Stimulated activated CD8-positive, alpha-beta memory T cell treated with anti-CD3 and anti-CD28 coated beads, Interleukin-15, amount 100 ng/mL, for 48 hours (primary cell): ENCODE measurements at regions not wholly inside any gene's neighbourhood (a gene's known extent, or its start where the extent isn't known, plus 50 kb on each side); places are given as distances from the start of the nearest gene placed in this dataset.
"Not testable (repeated sequence)": the region's sequence is repeated elsewhere in the genome, so short reads cannot be mapped to it uniquely, and the experiment has no call there.

Experiments
- DNase-seq, 2 donors: peaks; one replicate each; pipeline ENCODE4 v3.0.0-alpha.2; 2020; ENCODE audit warnings: low read depth in 2 of 2

DNA sequence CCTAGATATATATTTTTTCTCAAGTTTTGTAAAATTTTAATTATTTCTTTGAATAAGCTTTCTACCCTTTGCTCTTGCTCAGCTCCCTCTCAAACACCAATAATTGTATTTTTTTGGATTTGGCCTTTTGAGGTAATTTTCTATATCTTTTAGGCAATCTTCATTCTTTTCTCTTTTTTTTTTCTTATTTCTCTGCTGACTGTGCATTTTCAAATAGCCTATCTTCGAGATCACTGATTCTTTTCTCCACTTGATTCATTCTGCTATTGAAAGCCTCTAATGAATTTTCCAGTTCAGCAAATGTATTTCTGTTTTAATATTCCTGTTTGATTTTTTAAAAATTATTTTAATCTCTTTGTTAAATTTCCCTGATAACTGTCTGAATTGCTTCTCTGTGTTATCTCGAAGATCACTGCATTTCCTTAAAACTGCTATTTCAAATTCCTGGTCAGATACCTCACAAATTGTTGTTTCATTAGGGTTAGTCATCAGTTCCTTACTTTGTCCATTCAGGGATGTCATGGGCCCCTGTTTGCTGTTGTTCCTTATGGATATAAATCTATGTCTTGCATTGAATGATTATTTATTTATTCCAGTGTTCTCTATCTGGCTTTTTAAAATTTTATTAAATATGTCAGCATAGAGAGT lies 100.1 kb upstream of the UNC5B start:
- no peak for DNase-seq

DNA sequence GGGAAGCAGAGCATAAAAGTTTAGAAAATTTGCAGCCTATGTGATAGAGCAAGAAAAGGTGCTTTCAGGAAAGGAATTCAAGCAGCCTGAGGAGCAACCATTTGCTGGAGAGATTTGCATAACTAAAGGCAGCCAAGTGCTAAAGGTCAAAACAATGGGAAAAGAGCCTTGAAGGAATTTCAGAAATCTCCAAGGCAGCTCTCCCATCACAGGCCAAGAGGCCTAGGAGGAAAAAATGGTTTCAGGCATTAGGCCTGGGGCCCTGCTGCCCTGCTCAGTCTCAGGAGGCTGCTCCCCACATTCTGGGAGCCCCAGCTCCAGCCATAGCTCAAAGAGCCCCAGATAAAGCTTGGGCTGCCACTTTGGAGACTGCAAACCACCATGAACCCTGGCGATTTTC lies 95.9 kb upstream of the UNC5B start:
- DNase-seq: no peak

DNA sequence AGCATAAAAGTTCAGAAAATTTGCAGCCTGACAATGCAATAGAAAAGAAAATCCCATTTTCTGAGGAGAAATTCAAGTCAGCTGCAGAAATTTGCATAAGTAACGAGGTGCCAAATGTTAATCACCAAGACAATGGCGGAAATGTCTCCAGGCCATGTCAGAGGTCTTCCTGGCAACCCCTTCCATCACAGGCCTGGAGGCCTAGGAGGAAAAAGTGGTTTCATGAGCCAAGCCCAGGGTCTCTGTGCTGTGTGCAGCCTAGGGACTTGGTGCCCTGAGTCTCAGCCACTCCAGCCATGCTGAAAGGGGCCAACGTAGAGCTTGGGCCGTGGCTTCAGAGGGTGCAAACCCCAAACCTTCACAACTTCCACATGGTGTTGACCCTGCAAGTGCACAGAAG lies 94.8 kb upstream of the UNC5B start:
- DNase-seq: not testable (repeated sequence)

DNA sequence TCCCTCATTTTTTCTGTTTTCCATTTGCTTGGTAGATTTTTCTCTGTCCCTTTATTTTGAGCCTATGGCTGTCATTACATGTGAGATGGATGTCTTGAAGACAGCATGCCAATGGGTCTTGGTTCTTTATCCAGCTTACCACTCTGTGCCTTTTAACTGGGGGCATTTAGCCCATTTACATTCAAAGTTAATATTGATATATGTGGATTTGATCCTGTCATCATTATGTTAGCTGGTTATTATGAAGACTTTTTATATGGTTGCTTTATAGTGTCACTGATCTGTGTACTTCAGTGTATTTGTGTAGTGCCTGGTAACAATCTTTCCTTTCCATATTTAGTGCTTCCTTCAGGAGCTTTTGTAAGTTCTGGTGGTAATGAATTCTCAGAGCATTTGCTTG lies 89.3 kb upstream of the UNC5B start:
- DNase-seq: no peak

DNA sequence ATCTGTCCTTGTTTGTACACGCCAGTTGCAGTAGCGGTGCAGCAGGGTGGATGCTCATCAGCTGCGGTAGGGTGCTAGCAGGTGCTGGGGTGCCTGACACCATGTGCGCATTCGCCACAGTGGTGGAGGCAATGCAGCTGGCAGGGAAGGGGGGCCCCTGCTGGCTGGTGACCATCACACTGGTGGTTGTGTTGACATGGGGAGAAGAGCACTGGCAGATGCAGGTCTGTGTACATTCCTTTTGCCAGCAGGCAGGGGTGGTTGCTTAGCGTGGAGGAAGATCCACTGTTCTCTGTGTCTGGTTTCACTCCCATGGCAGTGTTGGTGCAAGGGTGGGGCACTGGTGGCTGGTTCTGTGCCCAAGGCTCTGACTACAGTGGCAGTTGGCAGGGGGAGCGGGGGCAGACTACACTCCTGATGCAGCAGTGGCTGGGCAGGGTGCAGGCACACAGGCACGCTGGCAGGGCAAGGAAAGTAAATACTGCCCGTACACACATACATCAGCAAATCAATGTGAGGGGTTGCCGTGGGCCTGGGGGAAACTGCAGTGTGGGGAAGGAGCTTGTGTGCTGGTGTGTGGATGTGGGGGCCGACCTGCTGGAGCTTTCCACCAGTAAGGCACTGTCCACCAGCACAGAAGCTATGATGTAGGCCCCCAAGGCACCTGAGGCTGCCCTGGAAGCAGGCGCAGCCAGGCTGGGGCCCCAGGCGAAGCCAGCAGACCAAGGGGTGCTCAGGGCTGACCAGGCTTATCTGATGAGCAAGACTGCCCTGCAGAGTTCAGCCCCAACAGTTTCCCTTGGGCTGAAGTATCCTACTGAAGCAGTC lies 87.2 kb upstream of the UNC5B start:
- DNase-seq: no peak

DNA sequence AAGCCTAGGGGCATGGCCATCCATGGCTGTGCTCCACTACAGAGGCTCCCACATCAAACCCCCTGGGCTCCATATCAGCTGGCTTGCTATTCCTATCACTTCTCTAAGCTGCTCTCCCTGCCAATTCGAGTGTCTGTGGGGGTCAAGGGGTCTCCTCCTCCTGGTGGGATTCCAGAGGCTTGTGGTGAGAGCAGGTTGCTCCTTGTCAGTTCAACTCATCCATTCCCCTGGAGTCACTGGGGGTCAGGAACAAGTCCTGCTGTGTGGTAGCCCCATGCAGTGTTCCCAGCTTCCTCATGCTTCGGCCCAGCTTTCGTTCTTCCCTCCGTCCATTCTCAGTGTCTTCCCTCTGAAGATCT lies 86.6 kb upstream of the UNC5B start:
- DNase-seq: no peak

DNA sequence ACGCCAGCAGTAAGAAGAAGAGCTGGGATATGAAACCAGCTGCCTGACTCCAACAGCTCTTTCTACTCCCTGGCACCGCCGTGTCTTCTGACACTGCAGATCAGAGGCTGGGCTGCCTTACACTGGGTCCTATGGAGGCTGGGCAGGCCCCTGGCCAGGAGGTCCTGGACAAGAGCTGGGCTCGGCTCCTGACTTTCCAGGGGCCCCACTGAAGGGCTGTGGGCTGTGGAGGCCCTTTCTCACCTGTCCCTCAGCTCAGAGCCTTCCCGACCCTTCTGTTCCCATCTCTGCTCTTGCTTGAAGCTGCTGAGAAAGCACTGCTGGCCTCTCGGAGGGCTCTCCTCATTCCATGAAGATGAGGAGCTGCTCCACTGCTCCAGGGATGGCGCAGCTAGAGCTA lies 85.9 kb upstream of the UNC5B start:
- DNase-seq: no peak

DNA sequence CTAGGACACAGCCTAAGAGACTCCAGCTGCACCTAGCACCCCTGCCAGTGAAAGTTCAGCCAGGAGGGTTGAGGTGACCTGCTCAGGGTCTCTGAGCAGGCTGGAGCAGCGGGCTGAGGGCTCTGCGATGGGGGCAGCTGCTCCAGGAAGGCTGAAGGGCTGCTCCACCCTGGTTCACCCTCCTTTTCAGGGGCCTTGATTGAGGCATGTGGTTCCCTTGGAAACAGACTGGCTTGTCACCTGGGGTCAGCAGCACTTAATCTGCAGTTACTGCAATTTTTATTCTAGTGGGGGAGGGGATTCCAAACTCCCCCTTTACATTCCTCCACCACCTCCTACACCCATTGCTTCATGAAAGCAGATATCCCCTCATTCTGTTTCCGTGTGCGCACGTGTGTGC lies 85.3 kb upstream of the UNC5B start:
- DNase-seq: no peak

DNA sequence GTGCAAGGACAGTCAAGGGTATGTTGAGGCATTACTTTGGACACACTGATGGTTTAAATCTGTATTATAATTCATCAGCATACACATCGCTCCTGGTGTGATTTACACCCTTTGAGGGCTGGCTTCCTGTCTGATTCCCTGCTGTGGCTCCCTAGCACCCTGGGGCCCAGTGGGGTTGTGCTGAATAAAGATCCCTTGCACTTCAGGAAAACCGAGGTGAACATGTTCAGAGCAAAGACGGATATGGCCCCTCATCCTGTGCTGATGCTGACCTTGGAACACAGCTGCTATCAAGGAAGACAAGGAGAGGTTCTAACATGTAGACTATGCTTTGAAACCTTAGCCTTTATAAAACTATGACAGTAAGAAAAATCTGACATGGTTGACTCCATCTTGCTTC lies 84.6 kb upstream of the UNC5B start:
- no peak for DNase-seq

DNA sequence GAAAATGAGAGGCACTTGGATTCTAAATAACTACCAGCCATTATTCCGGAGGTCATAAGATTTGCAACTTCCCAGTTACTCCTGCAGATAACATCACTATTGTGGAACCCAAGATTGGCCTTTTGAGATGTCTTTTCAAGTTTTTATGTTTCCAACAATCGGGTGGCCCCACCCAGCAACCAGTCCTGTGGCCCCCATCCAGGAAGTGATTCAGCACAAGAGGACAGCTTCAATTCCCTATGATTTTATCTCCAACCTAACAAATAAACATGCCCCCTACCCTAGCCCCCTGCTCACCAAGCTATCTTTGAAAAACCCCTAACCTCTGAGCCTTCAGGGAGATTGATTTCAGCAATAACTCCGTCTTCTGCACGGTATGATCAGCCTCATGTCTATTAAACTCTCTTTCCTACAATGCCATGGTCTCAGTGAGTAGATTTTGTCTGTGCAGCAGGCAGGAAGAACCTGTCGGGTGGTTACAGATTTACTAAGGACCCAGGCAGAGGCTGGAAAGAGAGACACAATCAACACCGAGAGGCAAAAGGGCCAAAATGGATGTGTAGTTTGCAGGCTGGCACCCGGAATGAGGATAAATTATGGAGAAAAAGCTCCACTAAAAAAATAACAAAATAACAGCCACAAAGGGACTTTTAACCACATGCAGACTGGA lies 83.9 kb upstream of the UNC5B start:
- no peak for DNase-seq

DNA sequence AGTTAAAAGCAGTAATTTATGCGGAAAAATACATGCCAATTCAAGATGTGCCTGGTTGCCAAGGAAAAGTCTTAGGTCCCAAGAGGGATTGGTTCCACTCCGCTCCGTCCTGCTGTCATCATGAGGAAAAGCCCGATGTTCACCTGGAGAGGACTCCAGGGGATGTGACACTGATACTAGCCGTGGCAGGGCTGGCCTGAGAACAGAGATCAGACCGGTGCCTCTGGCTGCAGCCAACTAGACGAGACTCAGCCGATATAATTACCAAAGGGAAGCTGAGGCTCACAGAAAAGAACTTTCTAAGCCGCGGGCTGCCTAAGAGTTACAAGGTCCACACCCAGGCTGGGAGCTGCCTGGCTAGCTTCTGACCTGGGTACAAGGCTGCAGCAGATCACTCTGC lies 81.3 kb upstream of the UNC5B start:
- DNase-seq: no peak

DNA sequence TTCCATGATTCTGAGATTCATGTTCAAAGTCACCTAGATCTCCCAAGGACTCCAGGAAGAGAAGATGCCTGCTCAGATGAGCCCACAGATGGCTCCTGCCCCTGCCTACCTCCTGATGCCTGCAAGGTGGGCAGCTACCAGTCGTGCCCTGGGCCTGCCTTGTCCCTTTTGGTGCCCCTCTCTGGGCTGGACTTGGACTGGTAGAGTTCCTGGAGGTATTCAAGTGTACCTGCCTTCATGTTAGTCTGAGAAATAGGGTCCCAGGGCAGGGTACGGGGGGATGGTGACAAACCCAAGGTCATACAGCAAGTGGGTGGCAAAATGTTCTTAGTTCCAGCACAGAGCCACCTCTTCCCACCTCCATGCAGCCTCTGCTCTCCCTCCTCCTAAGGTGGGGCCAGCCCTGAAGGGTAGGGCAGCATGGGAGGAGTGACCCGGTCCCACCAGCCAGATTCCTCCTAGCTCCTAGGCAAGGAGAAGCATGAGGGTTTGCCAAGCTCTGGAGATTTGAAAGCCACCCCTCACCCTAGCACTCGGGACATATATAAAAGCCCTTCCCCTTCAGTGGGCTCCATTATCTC lies 80.8 kb upstream of the UNC5B start:
- DNase-seq: no peak

DNA sequence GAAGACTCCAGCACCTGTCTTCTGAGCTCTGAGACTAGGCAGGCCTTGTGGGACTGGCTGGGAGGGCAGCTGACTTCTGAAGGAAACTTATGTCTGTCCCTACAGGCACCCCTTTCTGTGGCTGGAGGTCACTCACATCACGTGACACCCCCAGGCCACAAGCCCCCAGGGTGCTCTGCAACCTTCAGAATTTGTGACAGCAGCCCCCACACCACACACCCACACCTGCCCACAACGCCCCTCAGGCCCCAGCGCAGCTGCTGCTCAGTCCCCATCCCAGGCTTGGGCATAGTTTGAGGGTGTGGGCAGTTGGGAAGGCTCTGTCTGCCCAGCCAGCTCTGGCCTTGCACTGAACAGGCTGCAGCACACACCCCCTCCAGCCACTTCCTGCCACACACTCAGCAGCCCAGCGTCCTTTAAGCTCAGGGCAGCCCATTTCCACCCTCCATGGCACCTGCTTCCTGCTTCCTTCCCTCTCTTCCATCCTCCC lies 80.0 kb upstream of the UNC5B start:
- DNase-seq: no peak

DNA sequence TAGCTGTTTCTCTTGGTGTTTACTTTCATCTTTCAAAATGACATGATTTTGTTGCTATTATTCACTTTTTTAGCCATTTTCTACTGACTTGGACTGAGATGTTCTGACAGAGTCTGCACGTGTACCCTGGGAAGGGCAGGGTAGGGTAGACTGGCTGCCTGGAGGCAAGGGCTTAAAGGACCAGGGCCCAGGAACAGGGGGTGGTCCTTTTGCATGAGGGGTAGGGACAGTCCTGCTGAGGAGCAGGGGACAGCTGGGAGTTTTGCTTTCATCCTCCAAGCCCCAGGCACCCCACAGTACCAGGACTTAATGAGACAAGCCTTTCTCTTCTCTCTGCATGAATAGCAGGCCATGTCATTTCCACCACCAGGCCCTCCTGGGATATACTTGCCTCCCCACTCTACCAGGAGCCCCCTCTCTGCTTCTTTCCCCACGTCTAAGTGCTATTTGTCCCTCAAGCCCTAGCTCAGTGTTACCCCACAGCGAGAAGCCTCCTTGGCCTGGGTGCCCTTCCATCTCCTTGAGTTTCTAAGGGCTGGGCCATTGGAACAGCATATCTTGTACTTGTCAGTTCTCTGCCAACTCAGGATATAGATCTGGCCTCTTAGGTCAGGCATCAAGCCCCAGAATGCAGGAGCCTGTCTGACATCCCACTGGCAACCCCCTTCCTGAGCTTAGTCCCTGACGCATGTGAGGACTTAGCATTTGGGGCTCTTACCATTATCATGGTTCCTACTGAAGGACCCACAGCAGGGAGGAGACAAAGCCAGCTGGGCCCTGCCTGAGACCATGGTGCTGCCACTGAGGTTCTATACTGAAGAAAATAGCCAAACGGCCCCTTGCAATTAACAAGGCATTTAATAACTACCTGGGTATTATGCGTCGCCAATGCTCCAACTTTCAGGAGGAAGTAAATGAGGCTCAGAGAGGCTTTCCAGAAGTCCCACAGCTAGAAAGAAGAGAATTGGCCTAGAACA lies 78.4 kb upstream of the UNC5B start:
- DNase-seq: no peak

DNA sequence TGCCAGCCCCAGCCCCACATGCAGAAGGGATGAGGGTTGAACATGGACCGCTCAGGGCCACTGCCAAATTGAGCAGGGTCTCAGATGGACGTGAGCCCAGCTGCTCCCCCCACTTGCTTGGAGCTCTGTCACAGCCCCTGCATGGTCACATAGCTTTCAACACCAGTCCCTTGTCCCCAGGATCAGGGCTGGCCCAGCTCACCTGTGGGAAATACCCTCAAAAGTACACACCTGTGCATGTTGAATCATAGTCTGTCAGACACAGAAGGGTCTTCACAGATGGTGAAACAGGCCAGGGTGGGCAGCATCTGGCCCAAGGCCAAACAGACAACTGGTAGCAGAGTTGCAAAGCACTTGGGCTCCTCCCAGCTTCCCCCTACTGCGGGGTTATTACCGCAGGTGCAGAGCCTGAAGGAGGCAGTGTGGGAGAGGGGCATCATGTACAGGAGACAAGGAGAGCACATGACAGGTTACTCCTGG lies 77.6 kb upstream of the UNC5B start:
- no peak for DNase-seq

DNA sequence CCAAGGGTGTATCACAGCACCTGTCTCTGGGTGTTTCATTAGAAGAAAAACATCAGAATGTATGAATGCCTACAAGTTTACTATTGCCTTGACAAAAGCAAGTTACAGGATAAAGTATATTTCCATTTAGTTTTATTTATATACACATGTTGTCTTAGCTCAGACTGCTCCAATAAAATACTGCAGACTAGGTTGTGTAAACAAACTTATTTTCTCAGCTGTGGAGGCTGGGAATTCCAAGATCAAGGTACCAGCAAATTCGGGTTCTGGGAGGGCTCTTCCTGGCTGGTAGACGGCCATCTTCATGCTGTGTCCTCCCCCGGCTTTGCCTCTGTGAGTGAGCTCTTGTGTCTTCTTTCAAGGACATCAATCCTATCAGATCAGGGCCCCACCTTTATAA lies 77.1 kb upstream of the UNC5B start:
- DNase-seq: no peak

DNA sequence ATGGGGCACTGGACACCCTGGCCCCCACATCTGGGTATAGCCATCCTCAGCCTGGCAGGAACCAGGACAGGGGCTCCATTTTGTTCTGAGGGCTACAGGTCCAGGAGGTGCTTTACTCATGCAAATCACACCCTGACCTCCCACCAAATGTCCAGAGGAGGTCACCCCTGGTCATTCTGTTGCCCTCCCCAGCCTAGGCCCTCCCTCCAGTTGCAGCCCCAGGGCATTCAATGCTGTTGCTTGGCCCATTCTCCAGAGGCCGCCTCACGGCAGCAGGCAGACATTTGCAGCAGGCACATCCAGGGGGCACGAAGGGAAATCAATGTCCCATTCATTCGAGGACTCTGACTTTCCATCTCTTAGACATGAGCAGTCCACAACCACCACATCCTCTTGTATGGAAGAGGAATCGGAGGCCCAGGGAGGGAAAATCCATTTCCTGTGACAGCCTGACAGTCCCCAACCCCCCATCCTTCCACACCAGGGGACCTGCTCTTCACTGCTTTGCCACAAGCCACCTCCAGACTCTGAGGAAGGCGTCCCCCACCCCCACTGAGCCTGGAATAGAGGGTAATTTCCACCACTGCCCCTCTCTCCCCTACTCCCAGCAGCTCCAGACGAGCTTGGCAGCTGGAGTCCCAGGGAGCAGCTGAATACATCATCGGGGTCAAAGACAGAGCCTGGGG lies 76.2 kb upstream of the UNC5B start:
- DNase-seq: no peak

DNA sequence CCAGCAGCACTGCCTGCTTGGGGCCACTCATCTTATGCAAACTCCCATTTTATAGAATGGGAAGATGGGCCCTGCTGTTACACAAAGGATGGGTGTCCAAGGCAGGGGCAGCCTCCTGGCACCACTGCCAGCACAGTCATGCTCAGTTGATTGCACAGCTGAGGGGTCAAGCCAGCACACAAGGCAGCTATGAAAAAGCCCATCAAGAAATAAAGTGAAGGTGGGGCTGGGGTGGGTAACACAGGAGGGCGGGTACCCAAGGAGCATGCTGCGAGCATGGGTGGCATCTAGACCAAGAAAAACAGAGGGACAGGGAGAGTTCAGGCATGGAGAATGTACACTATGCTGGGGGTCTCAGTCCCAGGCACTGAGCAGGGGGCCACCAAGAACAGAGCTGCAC lies 74.7 kb upstream of the UNC5B start:
- no peak for DNase-seq

DNA sequence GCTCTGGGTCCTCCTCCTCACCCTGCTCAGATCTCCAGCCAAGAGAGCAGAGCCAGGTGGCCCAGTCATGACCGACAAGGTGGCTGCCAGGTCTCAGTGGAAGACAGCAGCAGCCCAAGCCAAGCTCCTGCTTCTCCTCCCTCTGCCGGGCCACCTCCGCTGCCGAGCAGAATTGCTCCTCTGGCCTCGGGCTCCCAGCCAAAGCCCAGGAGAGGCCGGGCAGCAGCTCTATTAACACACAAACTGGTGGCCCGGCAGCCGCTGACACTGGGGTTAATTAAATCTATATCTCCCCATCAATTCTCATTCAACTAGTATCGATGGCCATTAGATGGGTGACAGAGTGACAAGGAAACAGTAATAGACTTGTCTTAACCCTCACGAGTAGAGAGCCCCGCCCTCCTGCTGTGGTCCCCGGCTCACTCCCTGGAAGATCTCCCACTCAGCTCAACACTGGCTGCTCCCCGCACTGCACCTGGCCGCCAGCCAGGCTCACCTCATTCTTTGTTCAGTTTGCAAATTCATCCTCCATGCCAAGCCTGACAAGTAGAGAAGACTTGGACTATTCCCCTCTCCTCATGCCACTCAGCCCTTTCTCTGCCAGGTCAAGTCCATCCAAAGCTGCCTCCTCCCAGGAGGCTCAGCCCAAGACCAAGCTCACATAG lies 74.1 kb upstream of the UNC5B start:
- DNase-seq: no peak

DNA sequence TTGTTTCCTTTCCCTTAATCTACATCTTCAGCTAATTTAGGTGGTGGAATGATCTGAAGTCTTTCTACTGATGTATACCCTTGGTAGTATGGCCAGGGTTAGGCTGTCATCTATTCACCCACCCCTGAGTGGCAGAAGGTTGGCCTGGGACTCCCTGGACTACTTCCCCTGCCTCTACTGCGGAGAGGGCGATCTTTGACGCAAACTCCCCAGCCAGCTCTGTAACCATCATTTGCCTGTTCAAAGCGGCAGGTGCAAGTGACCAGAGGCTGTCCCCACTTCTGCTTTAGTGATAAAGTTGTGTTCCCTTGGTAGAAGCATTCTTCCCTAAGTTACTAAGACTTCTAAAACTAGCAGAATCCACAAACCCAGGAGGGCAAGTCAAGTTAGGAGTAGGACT lies 70.8 kb upstream of the UNC5B start:
- no peak for DNase-seq
